GM23338 (cell line): ENCODE measurements at regions not wholly inside any gene's neighbourhood (a gene's known extent, or its start where the extent isn't known, plus 50 kb on each side); places are given as distances from the start of the nearest gene placed in this dataset.

Experiments
- EZH2 ChIP-seq: fragments of 200-600 bp; sonication (generic); IDR thresholded peaks from one replicate; pipeline ENCODE4 v1.8.0; 2017; ENCODE audit warnings: antibody characterized with exemption, mild to moderate bottlenecking, low read depth; ENCODE audit not compliant: unreplicated experiment
- EZH2phosphoT487 ChIP-seq: fragments of 200-600 bp; sonication (generic); IDR thresholded peaks from one replicate; pipeline ENCODE4 v1.8.1; 2018; ENCODE audit warnings: antibody characterized with exemption; ENCODE audit not compliant: unreplicated experiment
- JUNB ChIP-seq: IDR thresholded peaks from one replicate; pipeline ENCODE4 v1.6.1; 2016; ENCODE audit warnings: antibody characterized with exemption; ENCODE audit not compliant: unreplicated experiment
- POLR2AphosphoS5 ChIP-seq: IDR thresholded peaks from 2 replicates; pipeline ENCODE4 v1.6.1; 2016; ENCODE audit warnings: antibody characterized with exemption, low read depth
- TF ChIP-seq, protein P1 (sequence below): IDR thresholded peaks from one replicate; pipeline ENCODE4 v1.6.1; 2018; ENCODE audit warnings: antibody characterized with exemption; ENCODE audit not compliant: unreplicated experiment
- TF ChIP-seq, protein P2 (sequence below), 2 experiments: fragments of 200-600 bp in 1 of 2; sonication (generic) in 1 of 2; conservative IDR thresholded peaks; 2 replicates each; pipeline versions ENCODE4 v1.5.1 to v1.6.1; 2016 to 2017; ENCODE audit warnings: antibody characterized with exemption in 2 of 2, low read depth in 2 of 2, mild to moderate bottlenecking in 2 of 2, moderate library complexity in 1 of 2
- TF ChIP-seq, protein P3 (sequence below): IDR thresholded peaks from 2 replicates; pipeline ENCODE4 v1.6.1; 2016; ENCODE audit warnings: antibody characterized with exemption

DNA sequence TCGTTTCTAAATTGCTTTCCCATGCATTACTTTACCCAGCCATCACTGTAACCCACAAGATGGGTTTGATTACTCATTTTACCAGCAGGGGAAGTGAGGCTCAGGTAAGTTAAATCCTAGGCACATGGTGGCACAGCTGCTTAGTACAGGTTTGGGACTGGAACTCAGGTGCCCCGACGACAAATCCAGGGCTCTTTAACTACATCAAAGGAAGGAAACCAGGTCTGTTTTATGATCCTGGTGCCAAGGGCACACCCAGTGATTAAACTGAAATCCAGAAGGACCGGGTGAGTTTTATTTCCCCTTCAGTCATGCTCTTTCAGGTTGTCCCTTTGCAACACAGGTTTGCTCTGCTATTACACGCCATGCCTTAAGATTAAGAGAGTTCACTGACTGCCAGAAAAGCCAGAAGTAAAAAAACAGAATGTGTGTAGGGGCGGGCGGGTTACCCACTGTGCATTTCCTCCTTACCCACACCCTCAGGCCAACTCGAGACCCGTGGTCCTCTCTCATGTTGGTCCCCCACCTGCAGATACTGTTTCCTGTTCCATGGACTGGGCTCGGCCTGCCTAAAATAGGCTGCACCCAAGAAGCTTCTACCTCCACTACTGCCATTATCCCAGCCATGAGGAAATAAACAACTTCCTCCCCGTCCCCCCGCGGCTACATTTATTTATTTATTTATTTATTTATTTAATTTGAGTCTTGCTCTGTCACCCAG lies 55.1 kb upstream of the KDM7A start:
- TF ChIP-seq, protein P1, sequence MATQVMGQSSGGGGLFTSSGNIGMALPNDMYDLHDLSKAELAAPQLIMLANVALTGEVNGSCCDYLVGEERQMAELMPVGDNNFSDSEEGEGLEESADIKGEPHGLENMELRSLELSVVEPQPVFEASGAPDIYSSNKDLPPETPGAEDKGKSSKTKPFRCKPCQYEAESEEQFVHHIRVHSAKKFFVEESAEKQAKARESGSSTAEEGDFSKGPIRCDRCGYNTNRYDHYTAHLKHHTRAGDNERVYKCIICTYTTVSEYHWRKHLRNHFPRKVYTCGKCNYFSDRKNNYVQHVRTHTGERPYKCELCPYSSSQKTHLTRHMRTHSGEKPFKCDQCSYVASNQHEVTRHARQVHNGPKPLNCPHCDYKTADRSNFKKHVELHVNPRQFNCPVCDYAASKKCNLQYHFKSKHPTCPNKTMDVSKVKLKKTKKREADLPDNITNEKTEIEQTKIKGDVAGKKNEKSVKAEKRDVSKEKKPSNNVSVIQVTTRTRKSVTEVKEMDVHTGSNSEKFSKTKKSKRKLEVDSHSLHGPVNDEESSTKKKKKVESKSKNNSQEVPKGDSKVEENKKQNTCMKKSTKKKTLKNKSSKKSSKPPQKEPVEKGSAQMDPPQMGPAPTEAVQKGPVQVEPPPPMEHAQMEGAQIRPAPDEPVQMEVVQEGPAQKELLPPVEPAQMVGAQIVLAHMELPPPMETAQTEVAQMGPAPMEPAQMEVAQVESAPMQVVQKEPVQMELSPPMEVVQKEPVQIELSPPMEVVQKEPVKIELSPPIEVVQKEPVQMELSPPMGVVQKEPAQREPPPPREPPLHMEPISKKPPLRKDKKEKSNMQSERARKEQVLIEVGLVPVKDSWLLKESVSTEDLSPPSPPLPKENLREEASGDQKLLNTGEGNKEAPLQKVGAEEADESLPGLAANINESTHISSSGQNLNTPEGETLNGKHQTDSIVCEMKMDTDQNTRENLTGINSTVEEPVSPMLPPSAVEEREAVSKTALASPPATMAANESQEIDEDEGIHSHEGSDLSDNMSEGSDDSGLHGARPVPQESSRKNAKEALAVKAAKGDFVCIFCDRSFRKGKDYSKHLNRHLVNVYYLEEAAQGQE: no peak
- TF ChIP-seq, protein P2, sequence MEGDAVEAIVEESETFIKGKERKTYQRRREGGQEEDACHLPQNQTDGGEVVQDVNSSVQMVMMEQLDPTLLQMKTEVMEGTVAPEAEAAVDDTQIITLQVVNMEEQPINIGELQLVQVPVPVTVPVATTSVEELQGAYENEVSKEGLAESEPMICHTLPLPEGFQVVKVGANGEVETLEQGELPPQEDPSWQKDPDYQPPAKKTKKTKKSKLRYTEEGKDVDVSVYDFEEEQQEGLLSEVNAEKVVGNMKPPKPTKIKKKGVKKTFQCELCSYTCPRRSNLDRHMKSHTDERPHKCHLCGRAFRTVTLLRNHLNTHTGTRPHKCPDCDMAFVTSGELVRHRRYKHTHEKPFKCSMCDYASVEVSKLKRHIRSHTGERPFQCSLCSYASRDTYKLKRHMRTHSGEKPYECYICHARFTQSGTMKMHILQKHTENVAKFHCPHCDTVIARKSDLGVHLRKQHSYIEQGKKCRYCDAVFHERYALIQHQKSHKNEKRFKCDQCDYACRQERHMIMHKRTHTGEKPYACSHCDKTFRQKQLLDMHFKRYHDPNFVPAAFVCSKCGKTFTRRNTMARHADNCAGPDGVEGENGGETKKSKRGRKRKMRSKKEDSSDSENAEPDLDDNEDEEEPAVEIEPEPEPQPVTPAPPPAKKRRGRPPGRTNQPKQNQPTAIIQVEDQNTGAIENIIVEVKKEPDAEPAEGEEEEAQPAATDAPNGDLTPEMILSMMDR (conservative IDR thresholded peaks at IDR 0.05; ENCODE audit: low read depth in 2 of 2): no peak
- TF ChIP-seq EZH2 (no peak), EZH2phosphoT487 (no peak), POLR2AphosphoS5 (no peak), JUNB (no peak)
- TF ChIP-seq, protein P3, sequence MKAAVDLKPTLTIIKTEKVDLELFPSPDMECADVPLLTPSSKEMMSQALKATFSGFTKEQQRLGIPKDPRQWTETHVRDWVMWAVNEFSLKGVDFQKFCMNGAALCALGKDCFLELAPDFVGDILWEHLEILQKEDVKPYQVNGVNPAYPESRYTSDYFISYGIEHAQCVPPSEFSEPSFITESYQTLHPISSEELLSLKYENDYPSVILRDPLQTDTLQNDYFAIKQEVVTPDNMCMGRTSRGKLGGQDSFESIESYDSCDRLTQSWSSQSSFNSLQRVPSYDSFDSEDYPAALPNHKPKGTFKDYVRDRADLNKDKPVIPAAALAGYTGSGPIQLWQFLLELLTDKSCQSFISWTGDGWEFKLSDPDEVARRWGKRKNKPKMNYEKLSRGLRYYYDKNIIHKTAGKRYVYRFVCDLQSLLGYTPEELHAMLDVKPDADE: no peak
